H9 (cell line): ENCODE measurements at regions not wholly inside any gene's neighbourhood (a gene's known extent, or its start where the extent isn't known, plus 50 kb on each side); places are given as distances from the start of the nearest gene placed in this dataset.

ENCODE experiments used
- DNase-seq: peaks from one replicate; pipeline ENCODE4 v3.0.0-alpha.2; 2017
- H2AFZ ChIP-seq: one replicate; pipeline ENCODE4 v1.6.1; 2013; ENCODE audit warnings: mild to moderate bottlenecking, low read length, control low read depth, moderate library complexity
- H2AK5ac ChIP-seq: 2 replicates; pipeline ENCODE4 v1.6.1; 2013; ENCODE audit warnings: low read length, control low read depth, mixed read lengths; ENCODE audit not compliant: insufficient read length
- H2BK120ac ChIP-seq: one replicate; pipeline ENCODE4 v1.6.1; 2013; ENCODE audit warnings: low read depth, mild to moderate bottlenecking, low read length, control low read depth, inconsistent platforms; ENCODE audit not compliant: poor library complexity, severe bottlenecking
- H2BK12ac ChIP-seq: 2 replicates; pipeline ENCODE4 v1.6.1; 2013; ENCODE audit warnings: low read length, control low read depth, mixed read lengths, low read depth; ENCODE audit not compliant: insufficient read length
- H2BK15ac ChIP-seq: 2 replicates; pipeline ENCODE4 v1.6.1; 2013; ENCODE audit warnings: low read depth, low read length, control low read depth
- H2BK20ac ChIP-seq: one replicate; pipeline ENCODE4 v1.6.1; 2013; ENCODE audit warnings: low read depth, mild to moderate bottlenecking, low read length, control low read depth, inconsistent platforms; ENCODE audit not compliant: poor library complexity, severe bottlenecking
- H2BK5ac ChIP-seq: 2 replicates; pipeline ENCODE4 v1.6.1; 2013; ENCODE audit warnings: low read length, control low read depth, mixed read lengths; ENCODE audit not compliant: insufficient read length
- H3K14ac ChIP-seq: 2 replicates; pipeline ENCODE4 v1.6.1; 2013; ENCODE audit warnings: low read length, control low read depth; ENCODE audit not compliant: insufficient read depth
- H3K18ac ChIP-seq: 2 replicates; pipeline ENCODE4 v1.6.1; 2013; ENCODE audit warnings: low read depth, mild to moderate bottlenecking, mixed read lengths, low read length, control low read depth; ENCODE audit not compliant: insufficient read length
- H3K23ac ChIP-seq: 2 replicates; pipeline ENCODE4 v1.6.1; 2013; ENCODE audit warnings: low read length, control low read depth, mixed read lengths, low read depth; ENCODE audit not compliant: insufficient read length
- H3K23me2 ChIP-seq: 2 replicates; pipeline ENCODE4 v1.6.1; 2013; ENCODE audit warnings: low read depth, mild to moderate bottlenecking, mixed read lengths, low read length, control low read depth; ENCODE audit not compliant: insufficient read length, poor library complexity, severe bottlenecking
- H3K27ac ChIP-seq: 2 replicates; pipeline ENCODE4 v1.5.1; 2013; ENCODE audit warnings: low read length, control low read depth, mixed read lengths, low read depth; ENCODE audit not compliant: insufficient read length
- H3K27me3 ChIP-seq: 2 replicates; pipeline ENCODE4 v1.6.1; 2013; ENCODE audit warnings: low read length, control low read depth, inconsistent platforms; ENCODE audit not compliant: insufficient read depth
- H3K4ac ChIP-seq: 2 replicates; pipeline ENCODE4 v1.6.1; 2013; ENCODE audit warnings: low read depth, mild to moderate bottlenecking, control low read depth, inconsistent platforms, low read length, moderate library complexity
- H3K4me1 ChIP-seq: 2 replicates; pipeline ENCODE4 v1.6.1; 2013; ENCODE audit warnings: low read length, control low read depth, inconsistent platforms; ENCODE audit not compliant: insufficient read depth
- H3K4me2 ChIP-seq: 2 replicates; pipeline ENCODE4 v1.6.1; 2013; ENCODE audit warnings: low read length, control low read depth, mixed read lengths; ENCODE audit not compliant: insufficient read length, insufficient read depth
- H3K56ac ChIP-seq: 2 replicates; pipeline ENCODE4 v1.6.1; 2013; ENCODE audit warnings: low read depth, mild to moderate bottlenecking, mixed read lengths, low read length, control low read depth; ENCODE audit not compliant: insufficient read length
- H3K79me1 ChIP-seq: 2 replicates; pipeline ENCODE4 v1.6.1; 2013; ENCODE audit warnings: low read depth, mild to moderate bottlenecking, moderate library complexity, low read length, control low read depth, inconsistent platforms; ENCODE audit not compliant: insufficient read depth, poor library complexity, severe bottlenecking
- H3K79me2 ChIP-seq: 2 replicates; pipeline ENCODE4 v1.6.1; 2013; ENCODE audit warnings: low read length, control low read depth, inconsistent platforms; ENCODE audit not compliant: insufficient read depth
- H3K9ac ChIP-seq: 2 replicates; pipeline ENCODE4 v1.6.1; 2013; ENCODE audit warnings: low read length, control low read depth, mixed read lengths; ENCODE audit not compliant: insufficient read length; ENCODE audit errors: extremely low read depth
- H3K9me3 ChIP-seq: one replicate; pipeline ENCODE4 v1.6.1; 2013; ENCODE audit warnings: low read depth, low read length, inconsistent platforms; ENCODE audit not compliant: control insufficient read depth
- H3T11ph ChIP-seq: one replicate; pipeline ENCODE4 v1.6.1; 2013; ENCODE audit warnings: mild to moderate bottlenecking, low read length, control low read depth, inconsistent platforms
- H4K20me1 ChIP-seq: one replicate; pipeline ENCODE4 v1.6.1; 2013; ENCODE audit not compliant: control insufficient read depth, insufficient read length, insufficient read depth
- H4K5ac ChIP-seq: 2 replicates; pipeline ENCODE4 v1.6.1; 2013; ENCODE audit warnings: low read depth, mild to moderate bottlenecking, mixed read lengths, low read length, control low read depth; ENCODE audit not compliant: insufficient read length
- H4K8ac ChIP-seq: replicated peaks from 2 replicates; pipeline ENCODE4 v1.6.1; 2013; ENCODE audit warnings: low read length, control low read depth, mixed read lengths, low read depth; ENCODE audit not compliant: insufficient read length
- H4K91ac ChIP-seq: 2 replicates; pipeline ENCODE4 v1.6.1; 2013; ENCODE audit warnings: low read depth, mild to moderate bottlenecking, moderate library complexity, mixed read lengths, low read length, control low read depth; ENCODE audit not compliant: insufficient read length
- H3K27ac Mint-ChIP-seq, 3 experiments: 2 replicates in 2 of 3; 3 replicates in 1 of 3; pipeline ENCODE4 v1.8.0; 2020 to 2021; ENCODE audit warnings: mixed read lengths in 3 of 3, mild to moderate bottlenecking in 1 of 3, moderate library complexity in 1 of 3
- H3K27me3 Mint-ChIP-seq: 2 replicates; pipeline ENCODE4 v1.8.0; 2021; ENCODE audit warnings: low read depth, mild to moderate bottlenecking, moderate library complexity, mixed read lengths
- H3K36me3 Mint-ChIP-seq, 3 experiments: 2 replicates in 2 of 3; 3 replicates in 1 of 3; pipeline ENCODE4 v1.8.0; 2020 to 2021; ENCODE audit warnings: low read depth in 3 of 3, mixed read lengths in 3 of 3; ENCODE audit not compliant: insufficient read depth in 1 of 3
- H3K4me1 Mint-ChIP-seq, 2 experiments: 2 replicates each; pipeline ENCODE4 v1.8.0; 2020; ENCODE audit warnings: mixed read lengths in 2 of 2
- H3K4me3 Mint-ChIP-seq, 2 experiments: 2 replicates in 1 of 2; 3 replicates in 1 of 2; pipeline ENCODE4 v1.8.0; 2020 to 2021; ENCODE audit warnings: mild to moderate bottlenecking in 2 of 2, mixed read lengths in 2 of 2, moderate library complexity in 1 of 2
- H3K9me3 Mint-ChIP-seq, 2 experiments: 2 replicates in 1 of 2; 3 replicates in 1 of 2; pipeline ENCODE4 v1.8.0; 2020; ENCODE audit warnings: mild to moderate bottlenecking in 2 of 2, mixed read lengths in 2 of 2, moderate library complexity in 1 of 2
- WGBS: extraction: QIAGEN DNeasy Blood & Tissue Kit; methylation state at CpG from one replicate; pipeline ENCODE4 v1.1.7; 2013; ENCODE audit warnings: missing lambda C conversion rate, low lambda C conversion rate, mixed read lengths; ENCODE audit not compliant: insufficient read length; ENCODE audit errors: extremely low coverage; 5-methylcytosine and 5-hydroxymethylcytosine counted together
- TF ChIP-seq, protein P1 (sequence below): fragments of 200-600 bp; sonication (generic); conservative IDR thresholded peaks from 3 replicates; pipeline ENCODE4 v1.8.0; 2021; ENCODE audit warnings: antibody characterized with exemption, mild to moderate bottlenecking

GRCh38 chr10:129107525-129107924, 359.5 kb upstream of the MGMT start:
- Histone ChIP-seq H3K27ac (no peak overlapping the region), H2BK5ac (no peak overlapping the region), H3K14ac (no peak overlapping the region), H4K5ac (no peak overlapping the region), H3K4ac (no peak overlapping the region), H3K9me3 (no peaks in the 10 kb centered on the region), H2BK120ac (no peak overlapping the region), H3K56ac (no peak overlapping the region), H4K20me1 (no peaks in the 10 kb centered on the region), H3K27me3 (no peaks in the 10 kb centered on the region), H4K8ac (no peak overlapping the region), H3K18ac (no peak overlapping the region), H3K23ac (no peak overlapping the region), H3K4me2 (no peak overlapping the region), H3K79me2 (no peaks in the 10 kb centered on the region), H3K9ac (no peak overlapping the region), H2AK5ac (no peak overlapping the region), H3T11ph (no peak overlapping the region), H3K23me2 (peaks cover 2% of the 10 kb centered on the region), H3K79me1 (no peaks in the 10 kb centered on the region), H2AFZ (no peak overlapping the region), H2BK15ac (no peak overlapping the region), H4K91ac (no peak overlapping the region), H2BK20ac (no peak overlapping the region), H2BK12ac (no peak overlapping the region), H3K4me1 (no peaks in the 10 kb centered on the region)
- Mint-ChIP-seq H3K4me1 (no peaks in the 10 kb centered on the region), H3K27me3 (no peaks in the 10 kb centered on the region; the same call in 1 of the 2 replicates), H3K36me3 (no peaks in the 10 kb centered on the region), H3K27ac (no peak overlapping the region), H3K9me3 (no peaks in the 10 kb centered on the region; a peak in 1 of 5 replicates), H3K4me3 (no peak overlapping the region)
- DNase-seq: no peak
- WGBS: no CpG with 5 or more reads among the region's 3 CpGs
- TF ChIP-seq, protein P1, sequence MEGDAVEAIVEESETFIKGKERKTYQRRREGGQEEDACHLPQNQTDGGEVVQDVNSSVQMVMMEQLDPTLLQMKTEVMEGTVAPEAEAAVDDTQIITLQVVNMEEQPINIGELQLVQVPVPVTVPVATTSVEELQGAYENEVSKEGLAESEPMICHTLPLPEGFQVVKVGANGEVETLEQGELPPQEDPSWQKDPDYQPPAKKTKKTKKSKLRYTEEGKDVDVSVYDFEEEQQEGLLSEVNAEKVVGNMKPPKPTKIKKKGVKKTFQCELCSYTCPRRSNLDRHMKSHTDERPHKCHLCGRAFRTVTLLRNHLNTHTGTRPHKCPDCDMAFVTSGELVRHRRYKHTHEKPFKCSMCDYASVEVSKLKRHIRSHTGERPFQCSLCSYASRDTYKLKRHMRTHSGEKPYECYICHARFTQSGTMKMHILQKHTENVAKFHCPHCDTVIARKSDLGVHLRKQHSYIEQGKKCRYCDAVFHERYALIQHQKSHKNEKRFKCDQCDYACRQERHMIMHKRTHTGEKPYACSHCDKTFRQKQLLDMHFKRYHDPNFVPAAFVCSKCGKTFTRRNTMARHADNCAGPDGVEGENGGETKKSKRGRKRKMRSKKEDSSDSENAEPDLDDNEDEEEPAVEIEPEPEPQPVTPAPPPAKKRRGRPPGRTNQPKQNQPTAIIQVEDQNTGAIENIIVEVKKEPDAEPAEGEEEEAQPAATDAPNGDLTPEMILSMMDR: no peak
